ENCODE measurements at regions not wholly inside any gene's neighbourhood (a gene's known extent, or its start where the extent isn't known, plus 50 kb on each side); places are given as distances from the start of the nearest gene placed in this dataset.

DNA sequence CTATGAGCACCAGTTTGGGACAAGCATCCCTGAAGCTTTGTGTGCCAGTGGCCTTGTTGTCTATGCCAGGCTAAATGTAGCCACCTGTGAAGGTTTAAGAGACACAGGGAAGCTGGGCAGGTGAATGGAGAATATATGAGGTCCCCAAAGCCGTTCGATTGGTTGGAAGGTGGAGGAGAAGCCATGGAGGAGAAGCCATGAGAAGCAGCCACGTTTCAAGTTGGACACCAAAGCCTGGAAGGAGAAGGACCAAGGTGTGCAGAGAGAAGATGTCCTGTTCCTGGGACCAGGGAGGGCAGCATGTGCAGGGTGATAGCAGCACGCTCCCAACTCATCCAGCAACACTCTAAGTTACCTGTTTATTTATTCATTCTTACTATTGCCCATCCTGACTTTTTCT is 432.3 kb upstream of the TSHZ3 start:
- Histone ChIP-seq H3K79me2 (ENCODE audit: insufficient read depth, low read length) (no peaks in the 10 kb centered on the region), H3K4me1 (ENCODE audit: insufficient read depth, low read length) (no peaks in the 10 kb centered on the region), H3K4me2 (ENCODE audit: low read depth, low read length) (no peak overlapping the region), H4K20me1 (ENCODE audit: insufficient read depth, low read length) (no peaks in the 10 kb centered on the region), H3K4me3 (replicated peaks in 1 of 3; ENCODE audit: insufficient read depth in 1 of 3, low read depth in 2 of 3, low read length in 3 of 3) (no peak overlapping the region), H3K36me3 (replicated peaks in 1 of 2; ENCODE audit: control insufficient read depth in 1 of 2, insufficient read depth in 2 of 2, low read length in 2 of 2) (no peaks in the 10 kb centered on the region), H3K9me3 (ENCODE audit: low read length) (peaks cover 86% of the 10 kb centered on the region), H3K27me3 (ENCODE audit: control insufficient read depth in 1 of 2, insufficient read depth in 2 of 2, low read length in 2 of 2) (no peaks in the 10 kb centered on the region), H3K9ac (ENCODE audit: insufficient read depth, low read depth, low read length) (no peak overlapping the region), H3K27ac (ENCODE audit: extremely low read length, insufficient read depth, low read length) (no peak overlapping the region), H2AFZ (ENCODE audit: low read length) (no peak overlapping the region)
- intact Hi-C loops (cut with micrococcal nuclease; ENCODE audit: unreplicated experiment) (no loop called here), in situ Hi-C loops (cut with HindIII; ENCODE audit: extremely low pct_ligation_motif_present, low pct_unique_long_range_greater_than_20kb) (no loop called here)
- no TSS peak for BruUV-seq (replicated peaks)
- FAIRE-seq (no peak), ATAC-seq (no peak), DNase-seq (ENCODE audit: low spot score) (no peak)
- CTCF ChIA-PET (ENCODE audit: low intra/inter-chr PET ratio, low total read pairs) = no interaction called here
- TF ChIP-seq ZNF354B (CRISPR knock-in tag; IDR thresholded peaks at IDR 0.05) (no peak), MYC (CRISPR knock-in tag; IDR thresholded peaks at IDR 0.05; ENCODE audit: borderline replicate concordance) (no peak), NFRKB (IDR thresholded peaks at IDR 0.05) (no peak), GLI4 (CRISPR knock-in tag; IDR thresholded peaks at IDR 0.05; ENCODE audit: borderline replicate concordance) (no peak), ZNF496 (CRISPR knock-in tag; IDR thresholded peaks at IDR 0.05; ENCODE audit: insufficient replicate concordance) (no peak)
- 0% methylated on average over 4 of the region's 4 CpGs for WGBS (ENCODE audit: low lambda C conversion rate)
- POLR2A ChIA-PET = no interaction called here

GRCh38 chr19:31783592-31783991 is 434.4 kb upstream of the TSHZ3 start:
- H3K4me2 ChIP-seq (ENCODE audit: low read depth, low read length) = no peak overlapping the region
- ATAC-seq (no peak), DNase-seq (ENCODE audit: low spot score) (no peak), FAIRE-seq (no peak)
- H4K20me1 ChIP-seq (ENCODE audit: insufficient read depth, low read length) = no peaks in the 10 kb centered on the region
- in situ Hi-C loops (cut with HindIII; ENCODE audit: extremely low pct_ligation_motif_present, low pct_unique_long_range_greater_than_20kb) (no loop called here), intact Hi-C loops (cut with micrococcal nuclease; ENCODE audit: unreplicated experiment) (no loop called here)
- no peak overlapping the region for H3K9ac ChIP-seq (ENCODE audit: insufficient read depth, low read depth, low read length)
- CTCF ChIA-PET (ENCODE audit: low intra/inter-chr PET ratio, low total read pairs) = no interaction called here
- H3K9me3 ChIP-seq (ENCODE audit: low read length) = peaks cover 84% of the 10 kb centered on the region
- POLR2A ChIA-PET = no interaction called here
- H3K27ac ChIP-seq (ENCODE audit: extremely low read length, insufficient read depth, low read length) = no peak overlapping the region
- no TSS peak for BruUV-seq (replicated peaks)
- H3K27me3 ChIP-seq (ENCODE audit: control insufficient read depth in 1 of 2, insufficient read depth in 2 of 2, low read length in 2 of 2) = no peaks in the 10 kb centered on the region
- H3K79me2 ChIP-seq (ENCODE audit: insufficient read depth, low read length) = no peaks in the 10 kb centered on the region
- no peak overlapping the region for H2AFZ ChIP-seq (ENCODE audit: low read length)
- H3K4me1 ChIP-seq (ENCODE audit: insufficient read depth, low read length) = no peaks in the 10 kb centered on the region
- no peak overlapping the region for H3K4me3 ChIP-seq (replicated peaks in 1 of 3; ENCODE audit: insufficient read depth in 1 of 3, low read depth in 2 of 3, low read length in 3 of 3)
- no peaks in the 10 kb centered on the region for H3K36me3 ChIP-seq (replicated peaks in 1 of 2; ENCODE audit: control insufficient read depth in 1 of 2, insufficient read depth in 2 of 2, low read length in 2 of 2)
- WGBS (ENCODE audit: low lambda C conversion rate) = 0% methylated on average over 3 of the region's 9 CpGs
- TF ChIP-seq SRSF1 (optimal IDR thresholded peaks at IDR 0.05; ENCODE audit: low read depth, low read length) = no peak
- TF ChIP-seq ATM (IDR thresholded peaks at IDR 0.05; ENCODE audit: borderline replicate concordance) = no peak
- TF ChIP-seq ZNF704 (CRISPR knock-in tag; IDR thresholded peaks at IDR 0.05; ENCODE audit: borderline replicate concordance) = no peak
- TF ChIP-seq, protein P1, sequence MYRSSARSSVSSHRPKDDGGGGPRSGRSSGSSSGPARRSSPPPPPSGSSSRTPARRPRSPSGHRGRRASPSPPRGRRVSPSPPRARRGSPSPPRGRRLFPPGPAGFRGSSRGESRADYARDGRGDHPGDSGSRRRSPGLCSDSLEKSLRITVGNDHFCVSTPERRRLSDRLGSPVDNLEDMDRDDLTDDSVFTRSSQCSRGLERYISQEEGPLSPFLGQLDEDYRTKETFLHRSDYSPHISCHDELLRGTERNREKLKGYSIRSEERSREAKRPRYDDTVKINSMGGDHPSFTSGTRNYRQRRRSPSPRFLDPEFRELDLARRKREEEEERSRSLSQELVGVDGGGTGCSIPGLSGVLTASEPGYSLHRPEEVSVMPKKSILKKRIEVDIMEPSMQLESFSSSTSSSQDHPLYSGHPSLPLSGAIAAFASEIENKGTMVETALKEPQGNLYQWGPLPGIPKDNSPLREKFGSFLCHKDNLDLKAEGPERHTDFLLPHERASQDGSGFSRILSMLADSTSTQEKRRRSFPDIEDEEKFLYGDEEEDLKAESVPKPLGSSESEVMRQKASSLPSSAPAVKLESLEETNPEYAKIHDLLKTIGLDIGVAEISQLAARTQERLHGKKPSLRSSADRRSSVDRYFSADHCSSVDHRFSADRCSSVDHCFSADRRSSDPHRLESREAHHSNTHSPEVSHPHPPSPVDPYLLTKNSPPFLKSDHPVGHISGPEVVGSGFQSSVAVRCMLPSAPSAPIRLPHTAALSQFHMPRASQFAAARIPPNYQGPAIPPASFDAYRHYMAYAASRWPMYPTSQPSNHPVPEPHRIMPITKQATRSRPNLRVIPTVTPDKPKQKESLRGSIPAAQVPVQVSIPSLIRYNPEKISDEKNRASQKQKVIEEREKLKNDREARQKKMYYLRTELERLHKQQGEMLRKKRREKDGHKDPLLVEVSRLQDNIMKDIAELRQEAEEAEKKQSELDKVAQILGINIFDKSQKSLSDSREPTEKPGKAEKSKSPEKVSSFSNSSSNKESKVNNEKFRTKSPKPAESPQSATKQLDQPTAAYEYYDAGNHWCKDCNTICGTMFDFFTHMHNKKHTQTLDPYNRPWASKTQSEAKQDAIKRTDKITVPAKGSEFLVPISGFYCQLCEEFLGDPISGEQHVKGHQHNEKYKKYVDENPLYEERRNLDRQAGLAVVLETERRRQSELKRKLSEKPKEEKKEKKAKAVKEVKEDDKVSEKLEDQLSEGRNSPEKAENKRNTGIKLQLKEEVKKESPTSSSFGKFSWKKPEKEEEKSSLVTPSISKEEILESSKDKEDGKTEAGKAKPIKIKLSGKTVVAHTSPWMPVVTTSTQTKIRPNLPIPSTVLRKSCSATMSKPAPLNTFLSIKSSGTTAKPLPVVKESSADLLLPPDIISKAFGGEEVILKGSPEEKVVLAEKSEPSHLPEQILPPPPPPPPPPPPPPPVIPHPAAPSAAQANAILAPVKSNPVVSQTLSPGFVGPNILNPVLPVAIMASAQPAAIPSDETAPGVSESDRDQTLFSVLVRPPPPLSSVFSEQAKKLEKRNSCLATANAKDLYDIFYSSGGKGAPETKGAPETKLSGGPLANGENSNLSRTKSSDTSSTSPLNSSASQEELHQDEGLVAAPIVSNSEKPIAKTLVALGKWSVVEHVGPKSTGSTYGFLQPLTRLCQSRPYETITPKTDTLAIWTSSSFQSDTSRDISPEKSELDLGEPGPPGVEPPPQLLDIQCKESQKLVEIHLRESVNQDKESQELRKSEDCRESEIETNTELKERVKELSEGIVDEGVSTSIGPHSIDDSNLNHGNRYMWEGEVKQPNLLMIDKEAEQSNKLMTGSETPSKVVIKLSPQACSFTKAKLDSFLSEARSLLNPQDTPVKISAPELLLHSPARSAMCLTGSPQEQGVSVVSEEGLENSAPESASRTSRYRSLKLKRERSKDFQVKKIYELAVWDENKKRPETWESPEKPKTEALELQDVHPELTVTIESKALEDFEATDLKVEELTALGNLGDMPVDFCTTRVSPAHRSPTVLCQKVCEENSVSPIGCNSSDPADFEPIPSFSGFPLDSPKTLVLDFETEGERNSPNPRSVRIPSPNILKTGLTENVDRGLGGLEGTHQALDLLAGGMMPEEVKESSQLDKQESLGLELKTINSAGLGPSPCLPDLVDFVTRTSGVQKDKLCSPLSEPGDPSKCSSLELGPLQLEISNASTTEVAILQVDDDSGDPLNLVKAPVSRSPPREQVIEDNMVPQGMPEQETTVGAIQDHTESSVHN (CRISPR knock-in tag; IDR thresholded peaks at IDR 0.05) = no peak
- no peak for TF ChIP-seq ZNF788 (CRISPR knock-in tag; IDR thresholded peaks at IDR 0.05; ENCODE audit: borderline replicate concordance)
- TF ChIP-seq GZF1 (CRISPR knock-in tag; IDR thresholded peaks at IDR 0.05) = no peak

Data from HepG2 (cell line).